ENCODE measurements at regions not wholly inside any gene's neighbourhood (a gene's known extent, or its start where the extent isn't known, plus 50 kb on each side); places are given as distances from the start of the nearest gene placed in this dataset.
A peak's percentile ranks its signal among the peaks of the same experiment; 100 is the strongest.
"Not testable (repeated sequence)": the region's sequence is repeated elsewhere in the genome, so short reads cannot be mapped to it uniquely, and the experiment has no call there.

DNA sequence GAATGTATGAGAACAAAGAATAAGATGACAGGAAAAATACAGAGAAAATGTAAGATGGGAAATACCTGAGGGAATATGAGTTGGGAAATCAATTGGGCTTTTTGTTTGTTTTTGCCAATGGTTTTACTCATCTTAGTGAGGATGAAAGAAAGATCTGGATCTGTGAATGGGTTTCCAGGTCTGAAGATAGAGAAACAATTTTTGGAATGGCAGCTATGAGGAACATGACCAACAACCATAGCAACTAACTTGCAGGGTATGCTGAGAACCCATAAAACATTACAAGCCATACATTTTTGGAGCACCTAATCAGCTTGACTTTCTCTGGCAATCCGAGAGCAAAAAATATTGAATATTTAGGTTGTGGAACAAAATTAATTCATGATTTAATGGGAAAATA is 290.0 kb downstream of the KCTD12 start:
- no peak for DNase-seq

DNA sequence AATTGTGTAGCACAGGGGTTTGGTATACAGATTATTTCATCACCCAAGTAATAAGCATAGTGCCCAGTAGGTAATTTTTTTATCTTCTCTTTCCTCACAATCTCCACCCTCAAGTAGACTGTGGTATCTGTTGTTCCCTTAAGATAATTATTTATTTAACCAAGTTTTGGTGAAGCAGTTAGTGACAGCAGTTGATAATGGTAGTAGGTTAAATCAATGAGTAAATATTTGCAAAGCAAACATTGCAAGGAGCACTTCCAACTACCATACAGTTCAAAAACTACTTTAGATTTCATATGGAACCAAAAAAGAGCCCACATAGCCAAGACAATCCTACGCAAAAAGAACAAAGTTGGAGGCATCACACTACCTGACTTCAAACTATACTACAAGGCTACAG is 291.8 kb downstream of the KCTD12 start:
- DNase-seq, result no peak

DNA sequence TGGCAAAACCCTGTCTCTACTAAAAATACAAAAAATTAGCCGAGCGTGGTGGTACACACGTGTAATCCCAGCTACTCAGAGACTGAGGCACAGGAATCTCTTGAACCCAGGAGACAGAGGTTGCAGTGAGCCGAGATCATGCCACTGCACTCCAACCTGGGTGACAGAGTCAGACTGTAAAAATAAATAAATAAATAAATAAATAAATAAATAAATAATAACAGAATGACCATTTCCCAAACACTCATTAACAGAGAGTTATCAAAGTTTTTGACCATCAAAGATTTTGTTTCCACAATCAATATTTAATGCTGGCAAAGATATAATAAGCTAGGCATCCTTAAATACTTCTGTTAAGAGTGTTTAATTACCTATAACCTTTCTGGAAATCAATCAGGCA is 299.4 kb downstream of the KCTD12 start:
- no peak for DNase-seq

DNA sequence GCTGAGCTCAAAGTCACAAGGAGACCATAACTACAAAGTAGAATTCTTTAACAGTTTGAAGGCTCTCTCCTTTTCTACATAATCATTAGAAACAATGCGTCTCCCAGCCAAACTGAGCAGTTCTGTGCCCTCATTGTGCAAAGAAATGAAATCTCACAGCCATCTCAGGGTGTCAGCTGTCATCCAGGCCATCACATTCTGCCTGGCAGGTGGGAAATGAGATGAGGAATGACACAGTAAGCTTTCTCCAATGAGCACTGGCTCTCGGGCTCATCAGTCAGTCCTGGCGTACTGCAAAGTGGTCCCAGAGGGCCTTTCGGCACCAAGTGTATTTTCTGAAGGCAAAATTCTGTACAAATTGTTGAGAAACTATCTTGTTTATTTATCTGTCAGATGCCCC is 306.5 kb downstream of the KCTD12 start:
- DNase-seq, result no peak

DNA sequence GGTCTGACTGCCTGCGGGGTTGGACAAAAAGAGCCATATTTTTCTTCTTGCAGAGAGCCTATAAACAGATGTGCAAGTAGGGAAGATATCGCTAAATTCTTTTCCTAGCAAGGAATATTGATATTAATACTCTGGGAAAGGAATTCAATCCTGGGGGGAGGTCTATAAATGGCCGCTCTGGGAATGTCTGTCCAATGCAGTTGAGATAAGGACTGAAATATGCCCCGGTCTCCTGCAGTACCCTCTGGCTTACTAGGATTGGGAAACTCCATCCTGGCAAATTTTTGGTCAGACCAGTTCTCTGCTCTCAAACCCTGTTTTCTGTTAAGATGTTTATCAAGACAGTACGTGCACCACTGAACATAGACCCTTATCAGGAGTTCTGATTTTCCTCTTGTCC is 310.6 kb downstream of the KCTD12 start:
- DNase-seq, result not testable (repeated sequence)

DNA sequence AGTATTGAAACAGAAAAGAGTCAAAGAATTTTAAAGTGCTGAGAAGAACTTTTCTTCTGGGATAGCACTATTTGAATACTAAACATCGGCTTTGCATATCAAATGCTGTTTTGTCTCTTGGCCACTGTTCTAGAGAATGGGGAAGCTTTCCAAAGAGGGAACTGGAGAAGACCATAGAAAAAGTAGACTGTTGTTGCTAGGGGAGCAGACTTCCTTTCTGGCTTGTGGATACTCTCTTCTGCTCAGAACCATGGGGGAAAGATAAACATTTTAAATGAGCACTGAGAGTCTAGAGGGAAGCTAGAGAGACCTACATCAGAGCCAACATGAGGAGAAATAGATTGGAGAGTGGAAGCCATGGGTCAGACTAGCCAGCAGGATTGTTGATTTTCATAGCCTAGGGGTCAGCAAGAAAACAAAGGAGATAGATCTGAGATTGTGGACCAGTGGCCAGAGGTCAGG is 315.7 kb downstream of the KCTD12 start:
- DNase-seq, result no peak

DNA sequence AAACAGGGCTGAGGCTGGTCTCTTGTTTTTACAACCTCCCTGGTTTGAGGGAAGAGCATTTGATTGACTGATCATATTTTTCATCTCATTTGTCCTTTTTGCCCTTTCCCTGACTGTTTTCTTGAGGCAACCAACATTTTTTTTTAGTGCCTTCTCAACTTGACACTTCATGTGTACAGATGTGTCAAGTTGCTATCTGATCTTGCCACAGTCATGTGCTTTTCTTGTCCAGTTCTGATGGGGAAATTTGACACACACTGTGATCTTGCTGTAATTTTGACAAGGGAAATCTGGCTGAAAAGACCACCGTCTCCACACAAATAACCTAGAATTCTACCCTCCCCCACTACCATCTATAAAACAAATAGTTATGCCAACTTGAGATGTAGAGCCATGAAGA is 329.6 kb downstream of the KCTD12 start:
- DNase-seq, result no peak

DNA sequence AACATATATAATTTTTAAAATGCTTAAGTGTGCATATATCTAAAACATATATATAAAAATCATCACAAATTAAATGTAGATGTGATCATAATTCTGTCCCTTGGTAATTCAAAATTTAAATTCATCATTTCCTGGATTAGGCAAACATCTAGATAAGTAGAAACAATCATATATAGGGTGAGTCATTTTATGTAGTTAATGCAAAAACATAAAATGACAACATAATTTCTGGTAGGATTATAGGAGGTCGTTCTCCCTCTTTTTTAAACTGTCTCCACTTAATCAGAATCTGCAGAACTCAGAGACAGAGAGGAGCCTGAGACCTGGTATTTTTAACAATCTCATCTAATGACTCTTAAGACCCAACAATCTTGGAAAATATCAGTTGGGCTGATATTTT is 333.4 kb downstream of the KCTD12 start:
- DNase-seq, result no peak

DNA sequence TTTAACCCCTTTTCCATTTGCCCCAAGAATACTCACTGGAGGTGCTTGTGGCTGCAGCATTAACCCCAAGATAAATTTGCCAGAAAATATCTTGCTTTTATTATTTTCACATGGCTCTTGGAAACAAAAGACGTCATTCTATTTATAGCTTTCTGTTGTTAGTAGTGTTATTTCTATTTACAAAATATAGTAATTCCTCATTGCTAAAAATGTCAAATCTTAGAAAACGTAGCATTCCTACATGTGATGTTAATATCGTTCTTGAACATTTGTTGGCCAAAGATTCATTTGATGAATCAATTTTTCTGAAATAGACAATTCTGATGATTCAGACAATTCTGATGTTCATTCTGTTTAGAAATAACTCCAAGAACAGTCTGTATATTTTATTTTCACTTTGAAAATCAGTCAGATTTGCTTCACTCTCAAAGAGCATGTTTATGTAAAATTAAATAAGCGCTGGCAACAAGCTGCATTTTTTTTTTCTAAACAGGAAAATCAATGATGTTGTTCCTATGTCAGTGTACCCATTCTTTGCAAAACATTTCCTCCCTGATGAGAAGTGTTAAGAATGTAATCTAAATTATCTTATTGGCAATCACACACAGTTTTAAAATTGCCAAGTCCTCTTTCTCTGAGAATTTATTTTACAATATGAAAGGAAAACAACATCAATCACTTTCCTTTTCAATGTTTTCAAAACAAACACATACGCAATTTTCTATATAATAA is 334.0 kb downstream of the KCTD12 start:
- DNase-seq, result no peak

DNA sequence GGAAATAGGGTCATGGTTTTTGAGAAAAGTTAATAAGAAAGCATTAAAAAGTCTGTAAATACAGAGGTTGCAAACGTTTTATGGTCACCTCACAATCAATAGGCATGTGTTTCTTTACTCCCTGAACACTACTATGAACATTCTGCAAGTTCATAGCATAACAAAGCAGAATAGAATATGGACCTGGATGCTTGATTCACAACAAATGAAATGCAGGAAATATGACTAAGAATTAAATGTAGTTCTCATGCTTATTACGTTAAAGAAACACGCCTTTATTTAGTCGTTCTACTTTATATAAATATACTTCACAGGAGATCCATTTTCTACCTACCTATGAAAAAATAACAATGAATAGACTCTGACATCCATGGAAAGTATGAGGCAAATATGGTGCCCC is 344.0 kb downstream of the KCTD12 start:
- DNase-seq, result no peak

DNA sequence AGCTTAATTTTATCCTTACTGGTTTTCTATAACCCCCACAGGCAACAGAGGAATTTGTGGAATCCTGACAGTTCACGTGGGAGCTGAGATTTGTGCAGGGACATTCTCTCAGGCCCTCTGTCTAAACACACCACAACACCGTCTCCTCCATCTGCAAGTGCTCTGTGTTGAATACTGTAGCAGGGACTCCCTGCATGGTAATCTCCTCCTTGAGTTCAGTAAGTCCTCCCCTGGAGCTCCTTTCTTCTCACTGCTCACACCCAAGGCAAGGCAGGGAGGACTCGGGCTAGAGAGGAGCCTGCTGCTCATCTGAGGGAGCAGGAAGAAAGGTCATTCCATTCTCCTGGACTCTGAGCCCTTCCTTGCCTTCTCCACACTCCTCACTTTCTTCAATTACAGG is 348.2 kb downstream of the KCTD12 start:
- DNase-seq, result no peak

DNA sequence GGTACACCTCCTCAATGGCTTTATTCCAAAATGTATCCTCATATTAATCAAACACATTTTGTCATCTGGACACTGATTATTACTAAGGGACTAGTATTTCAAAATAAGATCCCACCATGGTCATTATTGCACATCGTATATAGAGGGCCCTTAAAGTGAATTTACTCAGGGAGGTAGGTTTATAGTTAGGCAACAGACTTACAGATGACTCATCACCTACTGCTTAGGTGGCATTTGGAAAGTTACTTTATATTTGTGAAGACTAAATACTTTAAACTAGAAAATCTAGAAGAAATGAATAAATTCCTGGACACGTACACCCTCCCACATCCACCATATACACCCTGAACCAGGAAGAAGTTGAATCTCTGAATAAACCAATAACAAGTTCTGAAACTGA is 353.0 kb downstream of the KCTD12 start:
- DNase-seq, result no peak

DNA sequence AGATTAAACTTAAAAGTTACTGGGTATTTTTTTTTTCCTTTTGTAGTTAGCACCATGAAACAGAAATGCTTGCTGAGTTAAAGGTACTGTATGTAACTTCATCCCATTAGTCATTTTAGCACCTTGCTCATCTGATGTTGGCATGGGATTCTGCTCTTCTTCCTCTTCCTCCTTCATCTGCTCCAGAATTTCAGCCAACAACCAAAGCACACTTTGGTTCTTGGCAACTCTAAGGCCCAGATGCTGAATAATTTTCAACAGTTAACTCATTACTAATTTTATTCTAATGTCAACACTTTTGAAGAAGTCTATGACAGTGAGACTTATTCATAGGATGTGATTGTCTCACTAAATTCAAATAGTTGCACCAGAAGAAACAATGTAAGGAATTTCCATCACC is 359.2 kb downstream of the KCTD12 start:
- DNase-seq, result no peak

DNA sequence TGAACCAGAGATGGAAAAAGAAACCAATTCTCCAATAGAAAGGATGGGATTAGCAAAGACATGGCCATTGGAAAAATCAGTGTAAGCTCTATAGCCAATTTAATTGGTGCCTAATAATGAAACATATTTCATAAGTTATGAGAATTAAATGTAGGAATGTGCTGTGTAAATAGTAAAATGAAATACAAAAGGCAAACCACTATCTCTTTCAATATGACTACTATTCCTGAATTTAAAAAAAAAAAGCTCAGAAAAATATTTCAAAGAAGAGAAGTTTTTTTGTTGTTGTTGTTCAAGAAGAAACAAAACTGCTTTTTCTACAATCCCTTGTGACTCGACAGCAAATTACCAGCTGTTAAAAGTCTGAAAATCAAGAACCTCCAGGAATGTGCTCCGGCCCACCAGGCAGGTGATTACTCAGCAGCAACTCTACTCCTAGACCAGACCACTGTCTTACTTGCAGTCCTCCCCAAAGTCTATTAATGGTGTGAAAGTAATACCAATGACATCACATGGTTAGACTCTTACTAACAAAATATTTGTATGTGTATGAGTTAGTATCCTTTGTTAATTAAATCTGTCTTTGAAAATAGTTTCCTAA is 362.4 kb downstream of the KCTD12 start:
- DNase-seq, result no peak

DNA sequence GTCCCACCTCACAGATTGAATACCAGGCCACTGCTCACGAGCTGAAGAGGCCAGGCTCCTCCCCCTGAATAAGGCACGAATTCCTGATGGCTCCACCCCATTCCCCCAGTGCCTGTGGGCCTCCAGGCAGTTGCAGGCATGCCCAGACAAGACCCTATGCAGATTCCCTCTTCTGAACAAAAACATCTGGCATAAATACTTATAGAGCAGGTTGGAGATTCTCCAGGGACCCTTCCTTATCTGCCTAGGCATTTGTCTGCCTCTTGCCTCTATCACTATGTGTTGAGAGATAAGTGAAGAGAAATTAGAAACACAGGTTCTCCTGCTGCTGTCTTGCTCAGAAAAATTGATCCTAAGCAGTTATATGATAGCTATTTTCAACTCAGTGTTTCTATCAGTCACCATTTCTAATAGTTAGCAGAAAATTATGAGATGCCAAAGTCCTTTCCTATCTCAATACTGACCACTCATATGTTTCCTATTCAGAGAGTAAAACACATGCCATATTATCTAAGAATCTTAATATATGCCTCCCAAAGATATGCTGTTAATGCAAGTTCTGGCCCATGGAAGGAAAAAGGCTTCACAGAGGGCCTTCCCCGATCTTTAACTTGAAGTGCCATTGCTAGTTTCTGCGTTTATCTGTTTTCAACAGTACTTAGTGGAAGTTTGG is 364.0 kb downstream of the KCTD12 start:
- DNase-seq, result no peak

DNA sequence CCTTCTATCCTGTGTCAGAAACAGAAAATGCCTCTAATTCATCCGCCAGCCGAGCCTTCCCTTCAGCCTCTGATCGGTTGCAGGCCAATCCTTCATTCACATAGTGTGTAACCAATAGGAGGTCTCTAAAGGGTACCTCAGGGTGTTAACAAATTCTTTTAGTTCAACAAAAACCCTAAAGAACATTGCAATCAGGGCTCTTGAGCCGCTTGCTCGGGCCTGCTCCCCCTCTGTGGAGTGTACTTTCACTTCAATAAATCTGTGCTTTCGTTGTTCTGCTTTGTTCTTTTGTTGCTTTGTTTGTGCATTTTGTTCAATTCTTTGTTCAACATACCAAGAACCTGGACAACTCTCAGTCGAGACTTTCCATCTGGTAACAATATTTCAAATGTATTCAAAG is 366.5 kb downstream of the KCTD12 start:
- no peak for DNase-seq

DNA sequence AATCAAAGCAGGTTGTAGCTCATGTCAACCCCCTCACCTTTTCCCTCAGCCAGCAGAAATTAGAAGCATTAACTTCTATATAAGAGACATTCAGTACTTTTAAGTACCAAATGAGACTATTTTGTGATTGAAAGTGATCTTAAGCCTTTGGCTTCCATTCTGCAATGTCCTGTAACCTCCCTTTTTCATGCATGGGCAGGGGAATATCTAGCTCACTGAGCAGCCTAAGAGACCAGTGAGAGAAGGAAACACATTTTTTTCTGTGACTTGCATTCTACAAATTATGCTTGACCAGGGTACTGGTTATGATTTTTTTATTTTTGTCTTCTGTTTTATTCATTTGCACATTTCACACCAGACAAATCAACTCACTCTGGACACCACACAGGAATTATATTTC is 369.6 kb downstream of the KCTD12 start:
- DNase-seq, result no peak

DNA sequence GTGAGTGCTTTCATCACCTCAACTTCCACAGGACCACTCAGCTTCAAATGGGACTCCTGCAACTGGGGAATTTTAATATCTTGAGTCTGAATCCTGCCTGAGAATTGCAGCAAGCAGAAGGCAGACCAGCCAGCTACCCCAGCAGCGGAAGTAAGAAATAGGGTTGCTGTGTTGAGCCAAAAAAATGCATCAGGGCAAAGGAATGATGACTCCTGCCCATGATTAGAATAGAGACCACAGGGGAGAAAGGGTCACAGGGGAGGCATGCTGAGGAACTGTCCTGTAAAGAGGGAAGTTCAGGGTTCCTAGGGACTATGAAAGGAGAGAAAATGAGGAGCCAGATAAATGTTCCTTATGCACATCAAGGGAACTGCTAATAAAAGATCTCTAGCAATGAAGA is 370.2 kb downstream of the KCTD12 start:
- DNase-seq, result no peak

DNA sequence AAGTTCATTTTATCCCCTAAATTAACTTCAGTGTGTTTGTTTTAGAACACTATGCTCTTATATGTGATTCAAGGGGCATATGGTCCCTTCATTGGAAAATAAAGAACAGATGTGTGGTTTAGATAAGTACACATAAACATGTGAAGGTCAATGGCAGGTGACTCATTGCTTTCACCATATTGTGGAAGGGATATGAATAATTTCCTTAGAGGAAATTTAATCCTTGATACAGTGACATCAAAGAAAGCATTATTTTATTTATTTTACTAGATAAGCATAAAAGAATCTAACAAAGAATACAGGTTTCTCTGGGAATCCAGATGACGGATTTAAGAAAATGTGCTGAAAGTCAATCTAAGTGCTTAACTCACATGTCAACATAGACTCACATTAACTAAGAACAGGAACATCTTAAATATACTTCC is 373.5 kb downstream of the KCTD12 start:
- peak; percentile 81 for DNase-seq

DNA sequence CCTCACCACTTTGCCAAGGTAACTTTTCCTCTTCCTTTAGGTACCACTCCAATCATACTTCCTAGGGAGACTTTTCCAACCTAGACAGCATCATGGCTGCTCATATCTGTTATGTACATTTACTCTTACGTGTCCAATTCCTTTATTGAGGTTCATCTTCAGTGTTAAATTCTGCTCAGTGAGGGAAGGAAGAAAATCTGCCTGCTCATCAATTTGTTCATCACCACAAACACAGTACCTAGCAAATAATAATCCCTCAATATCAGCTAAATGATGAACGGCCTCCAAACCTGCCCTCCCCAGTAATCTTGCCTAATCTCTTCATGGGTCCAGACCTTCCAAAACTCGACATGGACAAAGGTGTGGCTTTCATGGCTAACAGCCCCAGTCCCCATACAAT is 380.8 kb downstream of the KCTD12 start:
- DNase-seq, result no peak

DNA sequence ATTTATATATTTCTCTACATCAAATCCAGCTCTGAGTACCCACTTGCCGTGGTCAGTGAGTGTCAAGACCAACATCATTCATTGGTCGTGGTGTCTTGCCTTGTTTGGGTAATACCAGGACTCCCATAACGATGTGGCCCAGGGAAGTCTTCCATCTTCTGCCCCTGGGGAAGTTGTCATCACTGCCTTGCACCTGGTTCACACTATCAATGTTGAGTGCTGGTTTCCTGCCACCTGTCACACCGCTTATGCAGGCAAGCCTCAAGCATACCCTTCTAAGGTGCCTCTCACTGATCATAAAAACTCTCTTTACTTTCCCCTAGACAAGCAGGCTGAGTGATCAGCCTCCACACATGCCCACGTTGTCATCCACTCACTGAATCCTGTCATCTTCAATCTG is 382.4 kb downstream of the KCTD12 start:
- peak; percentile 57 for DNase-seq

DNA sequence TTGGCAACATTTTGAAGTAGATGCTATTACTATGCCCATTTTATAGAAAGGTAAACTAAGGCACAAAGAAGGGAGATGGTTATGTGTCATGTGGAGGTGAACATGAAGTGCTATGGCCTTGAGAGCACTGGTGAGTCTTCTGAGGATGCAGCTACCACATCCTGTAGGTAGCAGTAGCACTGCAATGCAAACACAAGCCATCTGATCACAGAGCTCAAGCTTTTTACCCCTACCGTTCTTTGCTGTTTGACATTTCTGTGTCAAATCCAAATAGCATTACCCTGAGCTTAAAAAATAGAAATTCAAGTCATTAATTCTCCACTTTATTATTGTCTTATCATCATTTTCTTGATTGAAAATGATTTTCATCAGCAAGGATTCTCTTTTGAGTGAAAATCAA is 382.9 kb downstream of the KCTD12 start:
- no peak for DNase-seq

DNA sequence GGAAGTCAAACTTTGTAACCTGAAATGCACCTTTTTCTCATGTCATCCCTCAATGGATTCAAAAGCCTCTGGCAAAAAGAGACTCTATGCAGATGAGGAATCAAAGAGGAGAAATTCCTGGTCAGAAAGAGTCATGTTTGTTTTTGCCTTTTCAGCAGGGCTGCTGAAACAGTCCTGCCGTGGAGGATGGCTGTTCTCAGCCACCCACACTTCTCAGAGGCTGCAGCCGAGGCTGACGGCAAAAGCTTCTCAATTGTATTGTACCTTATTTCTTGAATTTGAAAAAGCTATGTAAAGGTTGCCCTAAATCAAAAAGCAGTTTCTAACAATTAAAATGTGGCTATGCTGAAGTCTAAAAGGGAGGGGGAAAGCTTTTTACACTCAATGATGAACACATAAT is 385.3 kb downstream of the KCTD12 start:
- no peak for DNase-seq

DNA sequence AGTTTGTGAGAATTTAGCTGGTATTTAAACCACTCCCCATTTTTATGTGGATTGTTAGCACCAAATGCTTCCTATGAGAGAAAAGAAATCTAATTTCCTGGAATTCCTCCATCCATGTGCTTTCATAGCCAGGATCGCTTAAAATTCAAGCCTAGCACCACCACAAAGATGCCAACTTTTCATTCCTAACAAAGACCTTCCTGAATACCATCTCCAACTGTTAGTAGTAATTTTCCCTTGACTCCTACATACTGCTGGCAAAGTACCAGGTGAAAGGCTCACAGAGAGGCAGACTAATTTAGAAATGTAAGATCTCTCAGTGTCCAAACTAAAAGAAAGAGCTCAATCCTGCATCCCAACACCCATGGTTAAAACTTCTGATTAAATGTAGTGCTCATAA is 386.3 kb downstream of the KCTD12 start:
- no peak for DNase-seq
